ENCODE measurements at regions not wholly inside any gene's neighbourhood (a gene's known extent, or its start where the extent isn't known, plus 50 kb on each side); places are given as distances from the start of the nearest gene placed in this dataset.

- H3K27ac Mint-ChIP-seq = no peak overlapping the region
- peaks cover 0 to 13% (median 0%) of the 10 kb centered on the region in 7 donors for H3K9me3 Mint-ChIP-seq
- Histone ChIP-seq H3K4me1 (ENCODE audit: control insufficient read depth, insufficient read depth, low read length, poor library complexity, severe bottlenecking) (no peaks in the 10 kb centered on the region), H3K27me3 (ENCODE audit: control insufficient read depth, insufficient read depth, low read length) (no peaks in the 10 kb centered on the region), H3K36me3 (ENCODE audit: control insufficient read depth, insufficient read depth, low read length) (no peaks in the 10 kb centered on the region), H3K4me3 (ENCODE audit: low read depth, low read length) (no peak overlapping the region), H3K9me3 (ENCODE audit: control insufficient read depth in 2 of 2, low read length in 2 of 2) (peaks cover 0 to 1% of the 10 kb centered on the region in 2 experiments), H3K27ac (ENCODE audit: insufficient read depth, low read length, poor library complexity, severe bottlenecking) (no peak overlapping the region)
- H3K36me3 Mint-ChIP-seq = no peaks in the 10 kb centered on the region
- H3K27me3 Mint-ChIP-seq = no peaks in the 10 kb centered on the region
- no peaks in the 10 kb centered on the region for H3K4me1 Mint-ChIP-seq
- ATAC-seq (ENCODE audit: low read depth in 2 of 2) (no peak), DNase-seq (no peak)
- no peak overlapping the region for H3K4me3 Mint-ChIP-seq
Observed at GRCh38 chr12:39065455-39065854, 160.1 kb upstream of the CPNE8 start.

DNA sequence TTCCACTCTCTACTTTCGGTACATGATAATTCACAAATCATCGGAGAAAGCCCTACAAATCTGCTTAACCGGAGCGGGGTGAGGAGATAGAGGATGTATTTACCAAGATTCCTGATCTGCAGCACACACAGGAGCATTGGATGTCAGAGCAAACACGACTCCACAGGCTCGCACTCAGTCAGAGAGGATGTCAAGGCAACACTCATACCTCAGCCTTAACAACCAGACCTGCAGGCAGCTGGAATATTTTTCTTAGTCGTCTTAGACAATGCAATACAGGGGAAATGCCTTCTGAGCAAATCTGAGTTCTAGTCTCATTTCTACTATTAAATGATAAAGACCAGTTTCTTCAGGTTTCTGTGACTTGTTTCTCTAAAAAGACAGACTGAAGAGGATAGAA lies 159.3 kb upstream of the CPNE8 start:
- Mint-ChIP-seq H3K4me1 (no peaks in the 10 kb centered on the region), H3K27ac (no peak overlapping the region), H3K9me3 (peaks cover 0 to 14% (median 0%) of the 10 kb centered on the region in 7 donors), H3K27me3 (no peaks in the 10 kb centered on the region), H3K4me3 (no peak overlapping the region), H3K36me3 (no peaks in the 10 kb centered on the region)
- H3K4me3 ChIP-seq (ENCODE audit: low read depth, low read length) = no peak overlapping the region
- H3K27me3 ChIP-seq (ENCODE audit: control insufficient read depth, insufficient read depth, low read length) = no peaks in the 10 kb centered on the region
- no peaks in the 10 kb centered on the region for H3K36me3 ChIP-seq (ENCODE audit: control insufficient read depth, insufficient read depth, low read length)
- ATAC-seq (ENCODE audit: low read depth in 2 of 2) (no peak), DNase-seq (no peak)
- peaks cover 0 to 1% of the 10 kb centered on the region in 2 experiments for H3K9me3 ChIP-seq (ENCODE audit: control insufficient read depth in 2 of 2, low read length in 2 of 2)
- H3K27ac ChIP-seq (ENCODE audit: insufficient read depth, low read length, poor library complexity, severe bottlenecking) = no peak overlapping the region
- no peaks in the 10 kb centered on the region for H3K4me1 ChIP-seq (ENCODE audit: control insufficient read depth, insufficient read depth, low read length, poor library complexity, severe bottlenecking)

DNA sequence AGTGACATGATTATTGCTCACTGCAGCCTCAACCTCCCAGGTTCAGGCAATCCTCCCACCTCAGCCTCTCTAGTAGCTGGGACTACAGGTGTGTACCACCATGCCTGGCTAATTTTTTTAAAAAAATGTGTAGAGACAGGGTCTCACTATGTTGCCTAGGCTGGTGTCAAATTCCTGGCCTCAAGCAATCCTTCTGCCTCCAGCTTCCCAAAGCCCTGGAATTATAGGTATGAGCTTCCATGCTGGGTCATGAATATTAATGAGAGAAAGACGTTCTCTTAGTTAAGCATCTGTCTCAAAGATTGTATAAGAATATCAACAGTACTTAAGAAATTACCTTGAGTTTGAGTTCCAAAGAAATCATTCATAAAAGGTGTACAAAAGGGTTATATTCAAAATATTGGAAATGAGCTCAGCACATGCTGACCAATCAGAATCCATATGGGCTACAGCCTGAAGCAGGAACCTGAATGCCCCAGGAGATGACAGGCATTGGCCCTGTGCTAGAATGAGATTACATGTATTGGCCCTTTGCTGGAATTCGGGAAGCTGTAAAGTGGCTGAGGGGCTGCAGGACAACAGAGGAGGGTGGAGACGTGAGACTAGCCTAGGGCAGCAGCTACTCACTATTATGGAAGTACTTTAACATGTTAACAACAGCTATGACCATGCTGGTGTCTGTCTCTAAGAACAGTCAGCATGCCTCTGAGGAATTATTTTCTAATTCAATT lies 157.0 kb upstream of the CPNE8 start:
- peaks cover 0 to 1% of the 10 kb centered on the region in 2 experiments for H3K9me3 ChIP-seq (ENCODE audit: control insufficient read depth in 2 of 2, low read length in 2 of 2)
- no peak overlapping the region for H3K4me3 ChIP-seq (ENCODE audit: low read depth, low read length)
- H3K36me3 ChIP-seq (ENCODE audit: control insufficient read depth, insufficient read depth, low read length) = no peaks in the 10 kb centered on the region
- H3K27me3 Mint-ChIP-seq = no peaks in the 10 kb centered on the region
- no peak overlapping the region for H3K27ac ChIP-seq (ENCODE audit: insufficient read depth, low read length, poor library complexity, severe bottlenecking)
- no peaks in the 10 kb centered on the region for H3K36me3 Mint-ChIP-seq
- H3K27ac Mint-ChIP-seq = no peak overlapping the region
- peaks cover 0 to 10% (median 3%) of the 10 kb centered on the region in 7 donors for H3K9me3 Mint-ChIP-seq
- no peak overlapping the region for H3K4me3 Mint-ChIP-seq
- DNase-seq = no peak
- H3K4me1 ChIP-seq (ENCODE audit: control insufficient read depth, insufficient read depth, low read length, poor library complexity, severe bottlenecking) = no peaks in the 10 kb centered on the region
- ATAC-seq (ENCODE audit: low read depth in 2 of 2) = no peak
- H3K27me3 ChIP-seq (ENCODE audit: control insufficient read depth, insufficient read depth, low read length) = no peaks in the 10 kb centered on the region
- H3K4me1 Mint-ChIP-seq = no peaks in the 10 kb centered on the region

DNA sequence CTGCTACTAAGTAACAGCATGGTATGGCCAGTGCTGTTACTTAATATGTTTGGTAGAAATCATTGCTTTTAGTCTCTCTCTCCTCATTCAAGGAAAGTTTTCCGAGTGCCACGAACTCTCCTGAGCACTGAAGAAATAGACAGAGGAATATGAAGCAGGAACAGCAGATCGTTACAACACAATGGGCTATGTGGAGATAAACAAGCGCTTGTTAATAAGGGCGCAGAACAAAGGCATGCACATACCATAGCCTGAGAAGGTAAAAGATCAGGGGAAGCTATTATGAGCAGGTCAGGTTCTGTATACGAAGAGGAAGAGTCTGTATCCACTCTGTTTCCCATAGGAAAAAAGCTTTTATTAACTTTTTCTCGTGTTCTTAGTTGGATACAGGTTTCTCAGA lies 156.2 kb upstream of the CPNE8 start:
- no peaks in the 10 kb centered on the region for H3K4me1 Mint-ChIP-seq
- H3K36me3 ChIP-seq (ENCODE audit: control insufficient read depth, insufficient read depth, low read length) = no peaks in the 10 kb centered on the region

GRCh38 chr12:39048395-39048794 lies 143.0 kb upstream of the CPNE8 start:
- H3K4me3 ChIP-seq (ENCODE audit: low read depth, low read length) = no peak overlapping the region
- no peak overlapping the region for H3K27ac ChIP-seq (ENCODE audit: insufficient read depth, low read length, poor library complexity, severe bottlenecking)
- no peaks in the 10 kb centered on the region for H3K27me3 Mint-ChIP-seq
- no peak overlapping the region for H3K27ac Mint-ChIP-seq
- no peaks in the 10 kb centered on the region for H3K27me3 ChIP-seq (ENCODE audit: control insufficient read depth, insufficient read depth, low read length)
- H3K9me3 ChIP-seq (ENCODE audit: control insufficient read depth in 2 of 2, low read length in 2 of 2) = no peaks in the 10 kb centered on the region
- no peak for ATAC-seq (ENCODE audit: low read depth in 2 of 2)
- H3K9me3 Mint-ChIP-seq = peaks cover 0 to 7% (median 0%) of the 10 kb centered on the region in 7 donors
- no peaks in the 10 kb centered on the region for H3K36me3 ChIP-seq (ENCODE audit: control insufficient read depth, insufficient read depth, low read length)
- H3K4me1 ChIP-seq (ENCODE audit: control insufficient read depth, insufficient read depth, low read length, poor library complexity, severe bottlenecking) = no peaks in the 10 kb centered on the region
- DNase-seq = no peak
- no peak overlapping the region for H3K4me3 Mint-ChIP-seq
- H3K4me1 Mint-ChIP-seq = no peaks in the 10 kb centered on the region
- no peaks in the 10 kb centered on the region for H3K36me3 Mint-ChIP-seq

More for the DNA sequence above, 156.2 kb upstream of the CPNE8 start:
- DNase-seq (no peak), ATAC-seq (ENCODE audit: low read depth in 2 of 2) (no peak)
- peaks cover 0 to 1% of the 10 kb centered on the region in 2 experiments for H3K9me3 ChIP-seq (ENCODE audit: control insufficient read depth in 2 of 2, low read length in 2 of 2)
- Mint-ChIP-seq H3K27ac (no peak overlapping the region), H3K9me3 (peaks cover 0 to 10% (median 3%) of the 10 kb centered on the region in 7 donors), H3K4me3 (no peak overlapping the region), H3K27me3 (no peaks in the 10 kb centered on the region), H3K36me3 (no peaks in the 10 kb centered on the region)
- H3K27me3 ChIP-seq (ENCODE audit: control insufficient read depth, insufficient read depth, low read length) = no peaks in the 10 kb centered on the region
- H3K4me1 ChIP-seq (ENCODE audit: control insufficient read depth, insufficient read depth, low read length, poor library complexity, severe bottlenecking) = no peaks in the 10 kb centered on the region
- H3K4me3 ChIP-seq (ENCODE audit: low read depth, low read length) = no peak overlapping the region
- no peak overlapping the region for H3K27ac ChIP-seq (ENCODE audit: insufficient read depth, low read length, poor library complexity, severe bottlenecking)

DNA sequence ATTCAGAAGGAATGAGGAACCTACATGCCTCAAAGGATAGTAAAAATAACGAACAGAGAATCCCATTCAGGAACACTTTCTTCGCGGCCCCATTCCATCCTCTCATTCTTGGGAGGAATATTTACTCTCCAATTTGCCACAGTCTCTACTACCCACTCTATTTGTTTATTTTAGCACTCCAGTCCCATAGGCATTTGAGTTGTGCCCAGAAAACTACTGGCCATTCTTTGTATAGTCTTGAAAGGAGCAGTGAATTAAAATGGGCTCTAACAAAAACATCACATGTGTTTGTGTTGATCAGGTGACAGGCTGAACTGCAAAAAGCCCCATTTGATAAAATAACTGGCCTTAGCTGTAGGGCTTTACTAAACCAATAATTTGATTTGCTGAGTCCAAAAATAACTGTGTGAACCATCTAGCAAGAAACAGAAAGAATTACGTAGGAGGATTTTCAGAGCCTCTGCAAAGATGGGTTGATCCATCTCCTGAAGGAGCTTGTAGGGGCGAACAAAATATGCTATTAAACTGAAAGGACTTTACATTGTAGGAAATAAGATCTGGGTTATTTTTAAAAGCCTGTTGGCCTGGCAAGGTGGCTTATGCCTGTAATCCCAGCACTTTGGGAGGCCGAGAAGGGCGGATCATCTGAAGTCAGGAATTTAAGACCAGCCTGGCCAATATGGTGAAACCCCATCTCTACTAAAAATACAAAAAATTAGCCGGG lies 142.3 kb upstream of the CPNE8 start:
- H3K27me3 ChIP-seq (ENCODE audit: control insufficient read depth, insufficient read depth, low read length) = no peaks in the 10 kb centered on the region
- no peak overlapping the region for H3K27ac ChIP-seq (ENCODE audit: insufficient read depth, low read length, poor library complexity, severe bottlenecking)
- DNase-seq (no peak), ATAC-seq (ENCODE audit: low read depth in 2 of 2) (no peak)
- Mint-ChIP-seq H3K9me3 (peaks cover 0 to 7% (median 0%) of the 10 kb centered on the region in 7 donors), H3K36me3 (no peaks in the 10 kb centered on the region), H3K27ac (no peak overlapping the region), H3K4me1 (no peaks in the 10 kb centered on the region), H3K4me3 (no peak overlapping the region), H3K27me3 (no peaks in the 10 kb centered on the region)
- no peaks in the 10 kb centered on the region for H3K36me3 ChIP-seq (ENCODE audit: control insufficient read depth, insufficient read depth, low read length)
- H3K9me3 ChIP-seq (ENCODE audit: control insufficient read depth in 2 of 2, low read length in 2 of 2) = no peaks in the 10 kb centered on the region
- H3K4me3 ChIP-seq (ENCODE audit: low read depth, low read length) = no peak overlapping the region
- no peaks in the 10 kb centered on the region for H3K4me1 ChIP-seq (ENCODE audit: control insufficient read depth, insufficient read depth, low read length, poor library complexity, severe bottlenecking)

DNA sequence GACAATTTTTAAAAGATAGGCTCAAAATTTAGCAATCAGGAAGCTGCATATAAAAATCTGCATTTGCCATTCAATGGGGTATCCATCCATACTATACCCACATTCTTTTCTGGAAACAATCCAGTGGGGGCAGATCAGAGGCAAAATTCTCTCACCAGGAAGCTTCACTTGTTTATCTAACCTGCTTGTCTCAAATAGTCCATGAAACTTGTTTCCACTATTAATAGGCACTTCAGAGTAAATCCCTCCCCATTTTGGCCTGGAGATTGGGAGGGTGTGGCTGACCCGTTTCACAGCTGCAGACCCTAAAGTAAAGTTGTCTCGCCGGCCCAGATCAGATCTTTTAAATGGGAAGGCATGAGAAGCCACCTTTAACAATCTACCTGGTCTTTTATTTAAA lies 139.4 kb upstream of the CPNE8 start:
- Histone ChIP-seq H3K36me3 (ENCODE audit: control insufficient read depth, insufficient read depth, low read length) (no peaks in the 10 kb centered on the region), H3K27ac (ENCODE audit: insufficient read depth, low read length, poor library complexity, severe bottlenecking) (no peak overlapping the region), H3K4me3 (ENCODE audit: low read depth, low read length) (no peak overlapping the region), H3K4me1 (ENCODE audit: control insufficient read depth, insufficient read depth, low read length, poor library complexity, severe bottlenecking) (no peaks in the 10 kb centered on the region), H3K27me3 (ENCODE audit: control insufficient read depth, insufficient read depth, low read length) (no peaks in the 10 kb centered on the region), H3K9me3 (ENCODE audit: control insufficient read depth in 2 of 2, low read length in 2 of 2) (no peaks in the 10 kb centered on the region)
- no peaks in the 10 kb centered on the region for H3K4me1 Mint-ChIP-seq
- no peak overlapping the region for H3K4me3 Mint-ChIP-seq
- DNase-seq (no peak), ATAC-seq (ENCODE audit: low read depth in 2 of 2) (no peak)
- H3K36me3 Mint-ChIP-seq = no peaks in the 10 kb centered on the region
- H3K9me3 Mint-ChIP-seq = peaks cover 0 to 3% (median 0%) of the 10 kb centered on the region in 7 donors
- no peaks in the 10 kb centered on the region for H3K27me3 Mint-ChIP-seq
- no peak overlapping the region for H3K27ac Mint-ChIP-seq

GRCh38 chr12:39043424-39043822 lies 138.0 kb upstream of the CPNE8 start:
- Histone ChIP-seq H3K36me3 (ENCODE audit: control insufficient read depth, insufficient read depth, low read length) (no peaks in the 10 kb centered on the region), H3K27me3 (ENCODE audit: control insufficient read depth, insufficient read depth, low read length) (no peaks in the 10 kb centered on the region), H3K4me1 (ENCODE audit: control insufficient read depth, insufficient read depth, low read length, poor library complexity, severe bottlenecking) (no peaks in the 10 kb centered on the region), H3K4me3 (ENCODE audit: low read depth, low read length) (no peak overlapping the region), H3K9me3 (ENCODE audit: control insufficient read depth in 2 of 2, low read length in 2 of 2) (no peaks in the 10 kb centered on the region), H3K27ac (ENCODE audit: insufficient read depth, low read length, poor library complexity, severe bottlenecking) (no peak overlapping the region)
- H3K4me3 Mint-ChIP-seq = no peak overlapping the region
- no peaks in the 10 kb centered on the region for H3K36me3 Mint-ChIP-seq
- H3K27ac Mint-ChIP-seq = no peak overlapping the region
- ATAC-seq (ENCODE audit: low read depth in 2 of 2) (no peak), DNase-seq (no peak)
- H3K27me3 Mint-ChIP-seq = no peaks in the 10 kb centered on the region
- no peaks in the 10 kb centered on the region for H3K4me1 Mint-ChIP-seq
- H3K9me3 Mint-ChIP-seq = peaks cover 0 to 3% (median 0%) of the 10 kb centered on the region in 7 donors

Data from CD4-positive, CD25-positive, alpha-beta regulatory T cell (primary cell).